Vagina (tissue), 2 donors: ENCODE measurements at regions not wholly inside any gene's neighbourhood (a gene's known extent, or its start where the extent isn't known, plus 50 kb on each side); places are given as distances from the start of the nearest gene placed in this dataset.

Experiments used
- CTCF ChIP-seq, 3 experiments: fragments of 450-650 bp in 2 of 3; fragments of 200-600 bp in 1 of 3; sonication (generic) in 1 of 3; IDR thresholded peaks; one replicate each; pipeline ENCODE4 v1.5.1; 2017 to 2019; ENCODE audit warnings: antibody characterized with exemption in 3 of 3, mild to moderate bottlenecking in 2 of 3, moderate library complexity in 2 of 3
- POLR2AphosphoS5 ChIP-seq, 2 donors: sonication (generic); formaldehyde crosslinking; IDR thresholded peaks; one replicate each; pipeline ENCODE4 v1.9.0; 2017; ENCODE audit warnings: antibody characterized with exemption in 2 of 2, mild to moderate bottlenecking in 2 of 2, low read depth in 1 of 2; ENCODE audit not compliant: insufficient read depth in 1 of 2

GRCh38 chr3:127443581-127444375 lies 146.8 kb downstream of the TPRA1 start:
- TF ChIP-seq POLR2AphosphoS5 (IDR thresholded peaks at IDR 0.05; ENCODE audit: insufficient read depth in 1 of 2, low read depth in 1 of 2) (no peak), CTCF (IDR thresholded peaks at IDR 0.05) (no peak)
